GM21576 (cell line): ENCODE measurements at regions not wholly inside any gene's neighbourhood (a gene's known extent, or its start where the extent isn't known, plus 50 kb on each side); places are given as distances from the start of the nearest gene placed in this dataset.
"Not testable (repeated sequence)": the region's sequence is repeated elsewhere in the genome, so short reads cannot be mapped to it uniquely, and the experiment has no call there.

Source experiments
- ATAC-seq: cut with Tn5 transposase; IDR thresholded peaks from one replicate; pipeline ENCODE4 v1.9.1; 2021; ENCODE audit warnings: mild to moderate bottlenecking, moderate library complexity; ENCODE audit not compliant: unreplicated experiment

DNA sequence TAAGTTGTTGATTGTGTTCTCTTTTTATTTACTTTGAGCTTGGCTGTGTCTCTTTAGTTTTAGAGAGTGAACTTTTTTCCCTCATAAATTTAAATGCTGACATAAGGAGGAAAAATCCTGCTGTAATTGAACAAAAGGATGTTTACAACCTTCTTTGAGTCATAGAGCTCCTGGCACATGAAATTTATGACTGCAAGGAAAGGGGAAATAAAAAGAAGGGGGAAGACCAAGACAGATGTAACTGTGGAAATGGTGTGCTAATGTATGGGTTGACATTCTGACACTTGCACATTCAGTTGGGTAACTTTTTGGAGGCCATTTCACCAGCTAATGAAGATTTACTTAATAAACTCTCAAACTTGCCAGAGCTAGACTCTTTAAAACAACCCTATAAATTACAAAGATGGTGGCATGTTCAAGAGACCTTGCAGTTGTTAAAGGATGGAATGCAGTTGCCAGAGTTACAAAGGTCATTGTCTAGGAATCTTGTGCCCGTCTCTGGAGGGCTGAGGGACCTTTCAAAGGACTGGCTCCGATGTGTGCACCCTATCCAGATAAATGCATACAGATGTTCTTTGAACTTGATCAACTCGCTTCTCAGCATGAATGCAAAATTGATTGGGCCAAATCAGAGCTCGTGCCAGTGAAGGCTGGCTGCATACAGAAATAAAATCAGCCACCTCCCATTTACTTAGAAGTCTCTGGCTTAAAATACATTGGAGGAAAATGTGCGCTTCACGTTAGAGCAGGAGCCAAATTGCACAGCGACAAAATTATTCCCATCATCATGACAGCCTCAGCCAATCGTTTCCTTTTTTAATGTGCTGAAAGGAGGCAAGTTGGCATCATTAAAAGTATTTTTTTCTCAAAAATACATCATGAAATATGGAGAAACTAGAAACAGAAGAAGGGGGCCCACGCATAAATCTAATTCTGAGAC is 289.0 kb upstream of the XYLT1 start:
- ATAC-seq, result no peak

GRCh38 chr16:17757808-17758207 is 287.0 kb upstream of the XYLT1 start:
- no peak for ATAC-seq

- ATAC-seq, result no peak
Measured at GRCh38 chr16:17755158-17755557, 284.4 kb upstream of the XYLT1 start.

DNA sequence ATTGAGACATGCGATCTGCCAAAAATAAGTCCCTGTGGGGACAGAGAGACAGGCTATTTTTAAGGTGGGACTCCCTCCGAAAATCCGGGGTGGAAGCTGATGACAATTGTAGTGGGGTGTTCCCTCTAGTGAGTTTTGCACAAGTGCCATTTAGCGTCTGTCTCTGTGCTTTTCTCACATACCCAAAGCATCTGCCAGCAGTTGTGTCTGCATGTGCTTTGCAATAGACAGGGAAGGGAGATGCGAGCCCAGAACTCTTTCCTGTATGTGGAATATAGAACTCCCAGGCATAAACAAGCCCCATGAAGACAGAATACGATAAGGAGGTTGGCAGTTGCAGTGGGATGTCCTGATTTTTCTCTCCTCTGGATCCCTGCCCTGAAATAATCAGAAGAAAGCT is 282.7 kb upstream of the XYLT1 start:
- ATAC-seq, result no peak

GRCh38 chr16:17749706-17750105 is 278.9 kb upstream of the XYLT1 start:
- no peak for ATAC-seq

GRCh38 chr16:17748044-17748719 is 277.4 kb upstream of the XYLT1 start:
- no peak for ATAC-seq

- ATAC-seq, result no peak
Measured at GRCh38 chr16:17747081-17747756, 276.5 kb upstream of the XYLT1 start.

- no peak for ATAC-seq
Measured at GRCh38 chr16:17744921-17745572, 274.3 kb upstream of the XYLT1 start.

DNA sequence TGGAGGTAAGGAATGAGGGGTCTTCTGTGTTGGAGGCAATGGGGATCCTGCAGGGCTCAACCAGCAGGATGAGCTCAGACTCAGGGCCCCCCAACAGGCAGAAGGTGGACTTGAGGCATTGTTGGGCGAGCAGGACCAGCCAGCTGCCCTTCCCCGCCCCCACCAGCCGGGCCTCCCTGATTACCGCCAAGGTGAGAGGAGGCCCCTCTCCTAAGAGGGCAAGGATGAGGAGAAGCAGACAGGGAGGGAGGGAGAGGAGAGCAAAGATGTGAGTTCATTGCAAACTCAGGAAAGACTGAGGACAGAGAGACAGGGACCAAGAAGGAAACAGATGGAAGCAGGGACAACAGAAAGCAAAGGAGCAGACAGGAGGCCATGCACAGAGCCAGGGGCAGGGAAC is 272.8 kb upstream of the XYLT1 start:
- no peak for ATAC-seq

- ATAC-seq, result no peak
Measured at GRCh38 chr16:17743158-17743557, 272.4 kb upstream of the XYLT1 start.

GRCh38 chr16:17735099-17735498 is 264.3 kb upstream of the XYLT1 start:
- not testable (repeated sequence) for ATAC-seq

DNA sequence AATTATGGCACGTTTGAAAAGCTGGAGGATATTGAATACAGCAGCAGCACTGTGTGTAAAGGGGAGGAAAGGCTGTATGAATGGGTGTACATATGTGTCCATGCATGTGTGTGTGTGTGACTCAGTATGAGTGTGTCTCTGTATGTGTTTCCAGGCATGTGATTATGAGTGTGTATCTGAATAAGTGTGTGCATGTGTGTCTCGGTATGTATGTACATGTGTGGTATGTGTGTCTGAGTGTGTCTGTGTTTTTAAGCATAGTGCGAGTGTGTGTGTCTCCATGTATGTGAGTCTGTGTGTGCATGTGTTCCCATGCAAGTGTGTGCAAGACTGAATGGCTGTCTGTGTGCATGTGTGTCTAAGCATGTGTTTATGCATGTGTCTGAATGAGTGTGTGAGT is 259.1 kb upstream of the XYLT1 start:
- no peak for ATAC-seq

GRCh38 chr16:17728196-17728595 is 257.4 kb upstream of the XYLT1 start:
- no peak for ATAC-seq

- ATAC-seq, result no peak
Measured at GRCh38 chr16:17724242-17724898, 253.6 kb upstream of the XYLT1 start.

DNA sequence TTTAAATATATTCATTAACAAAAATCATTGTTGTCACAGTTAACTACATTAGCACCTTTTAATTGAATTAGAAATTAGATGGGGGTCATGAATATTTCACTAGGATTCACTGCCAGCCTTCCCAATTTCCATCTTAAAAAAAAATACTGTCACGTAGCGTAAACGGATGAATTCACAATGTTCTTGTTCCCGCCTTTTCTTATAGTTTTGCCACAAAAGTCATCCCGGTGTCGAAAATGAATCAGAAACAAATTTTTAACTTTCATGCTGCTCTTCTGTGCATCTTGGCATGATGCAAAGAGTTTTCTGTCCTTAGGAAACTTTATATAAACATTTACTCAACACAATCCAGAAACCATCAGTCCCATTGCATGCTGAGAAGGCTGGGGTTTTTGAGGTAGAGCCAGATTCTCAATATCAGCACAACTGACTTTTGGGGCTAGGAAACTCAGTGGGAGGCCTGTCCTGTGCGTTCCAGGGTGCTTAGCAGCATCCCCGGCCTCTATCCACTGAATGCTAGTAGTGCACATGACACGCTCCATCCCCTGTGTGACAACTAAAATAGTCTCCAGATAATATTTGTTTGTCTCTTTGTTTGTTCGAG is 252.9 kb upstream of the XYLT1 start:
- ATAC-seq, result no peak

GRCh38 chr16:17718495-17718894 is 247.7 kb upstream of the XYLT1 start:
- ATAC-seq, result no peak

DNA sequence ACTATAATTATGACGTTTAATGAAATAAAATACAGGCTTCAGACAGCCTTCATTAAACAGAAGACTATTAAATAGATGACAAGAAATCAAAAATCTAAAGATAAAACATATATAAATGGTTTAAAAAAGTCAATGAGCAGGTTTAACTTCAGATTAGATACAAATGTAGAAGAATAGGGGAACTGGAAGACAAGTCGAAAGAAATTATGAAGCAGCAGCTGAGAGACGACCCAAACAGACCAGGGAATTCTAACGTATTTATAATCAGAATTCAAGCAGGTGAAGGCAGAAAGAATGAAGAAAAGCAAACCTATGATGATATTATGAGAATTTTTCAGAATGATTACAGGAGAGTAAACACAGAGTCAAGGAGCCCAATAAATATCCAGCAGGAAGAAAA is 235.1 kb upstream of the XYLT1 start:
- no peak for ATAC-seq

DNA sequence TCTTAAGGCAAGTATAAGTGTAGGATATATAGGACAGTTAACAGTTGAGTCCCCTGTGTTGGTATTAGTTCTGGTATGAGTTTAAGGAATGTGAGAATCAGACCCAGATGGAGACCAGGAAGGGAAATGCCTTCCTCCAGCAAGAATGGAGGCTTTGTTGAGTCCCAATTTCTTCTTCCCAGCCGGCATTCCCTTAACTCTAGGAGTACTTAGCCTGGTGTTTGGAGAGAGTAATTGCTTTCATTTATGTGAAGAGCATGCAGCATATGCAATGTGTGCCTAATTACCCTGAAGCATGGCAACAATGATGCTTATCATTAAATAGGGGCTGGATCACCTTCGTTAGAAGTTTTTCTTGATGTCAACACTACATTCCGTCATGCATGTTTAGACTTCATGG is 225.9 kb upstream of the XYLT1 start:
- no peak for ATAC-seq

DNA sequence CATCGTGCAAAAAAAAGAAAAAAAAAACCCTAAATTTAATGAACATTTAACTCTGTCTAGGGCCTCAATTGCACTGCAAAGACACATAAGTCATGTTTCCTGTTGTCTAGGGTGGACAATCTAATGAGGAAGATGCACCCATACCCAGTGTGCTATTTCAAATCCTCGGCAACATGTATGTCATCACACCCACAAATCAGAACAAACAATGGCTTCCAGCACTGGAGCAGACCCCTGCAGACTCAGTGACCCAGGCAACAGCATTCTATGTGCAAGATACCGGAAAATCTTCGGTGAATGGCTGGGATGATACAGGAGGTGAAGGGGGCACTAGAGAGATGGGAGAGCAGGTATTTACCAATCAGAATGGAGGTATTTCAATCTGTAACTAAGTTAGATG is 221.7 kb upstream of the XYLT1 start:
- no peak for ATAC-seq

DNA sequence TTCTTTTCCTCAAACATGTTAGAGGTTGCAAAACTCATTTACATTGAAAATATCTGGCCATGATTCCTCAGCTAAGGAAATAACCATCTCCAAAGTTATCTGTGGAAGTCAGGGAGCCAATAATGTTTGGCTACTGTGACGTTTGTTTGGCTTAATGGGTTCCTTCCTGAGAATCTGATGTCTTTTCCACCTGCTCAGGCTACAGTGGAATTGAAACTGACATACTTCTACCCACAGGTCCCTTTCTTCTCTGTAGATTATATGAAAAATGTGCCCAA is 221.1 kb upstream of the XYLT1 start:
- no peak for ATAC-seq
